ENCODE measurements at regions not wholly inside any gene's neighbourhood (a gene's known extent, or its start where the extent isn't known, plus 50 kb on each side); places are given as distances from the start of the nearest gene placed in this dataset.
"Not testable (repeated sequence)": the region's sequence is repeated elsewhere in the genome, so short reads cannot be mapped to it uniquely, and the experiment has no call there.

DNA sequence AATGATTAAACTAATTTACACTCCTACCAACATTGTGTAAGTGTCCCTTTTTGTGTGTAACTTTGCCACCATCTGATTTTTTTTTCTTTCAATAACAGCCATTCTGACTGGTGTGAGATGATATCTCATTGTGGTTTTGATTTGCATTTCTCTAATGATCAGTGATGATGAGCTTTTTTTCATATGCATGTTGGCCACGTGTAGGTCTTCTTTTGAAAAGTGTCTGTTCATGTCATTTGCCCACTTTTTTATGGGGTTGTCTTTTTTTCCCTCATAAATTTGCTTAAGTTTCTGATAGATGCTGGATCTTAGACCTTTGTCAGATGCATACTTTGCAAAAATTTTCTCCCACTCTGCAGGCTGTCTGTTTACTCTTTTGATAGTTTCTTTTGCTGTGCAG lies 102.5 kb upstream of the ZEB2 start:
- TF ChIP-seq, protein P1, sequence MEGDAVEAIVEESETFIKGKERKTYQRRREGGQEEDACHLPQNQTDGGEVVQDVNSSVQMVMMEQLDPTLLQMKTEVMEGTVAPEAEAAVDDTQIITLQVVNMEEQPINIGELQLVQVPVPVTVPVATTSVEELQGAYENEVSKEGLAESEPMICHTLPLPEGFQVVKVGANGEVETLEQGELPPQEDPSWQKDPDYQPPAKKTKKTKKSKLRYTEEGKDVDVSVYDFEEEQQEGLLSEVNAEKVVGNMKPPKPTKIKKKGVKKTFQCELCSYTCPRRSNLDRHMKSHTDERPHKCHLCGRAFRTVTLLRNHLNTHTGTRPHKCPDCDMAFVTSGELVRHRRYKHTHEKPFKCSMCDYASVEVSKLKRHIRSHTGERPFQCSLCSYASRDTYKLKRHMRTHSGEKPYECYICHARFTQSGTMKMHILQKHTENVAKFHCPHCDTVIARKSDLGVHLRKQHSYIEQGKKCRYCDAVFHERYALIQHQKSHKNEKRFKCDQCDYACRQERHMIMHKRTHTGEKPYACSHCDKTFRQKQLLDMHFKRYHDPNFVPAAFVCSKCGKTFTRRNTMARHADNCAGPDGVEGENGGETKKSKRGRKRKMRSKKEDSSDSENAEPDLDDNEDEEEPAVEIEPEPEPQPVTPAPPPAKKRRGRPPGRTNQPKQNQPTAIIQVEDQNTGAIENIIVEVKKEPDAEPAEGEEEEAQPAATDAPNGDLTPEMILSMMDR (IDR thresholded peaks at IDR 0.05), result not testable (repeated sequence)
- not testable (repeated sequence) for TF ChIP-seq POLR2A (IDR thresholded peaks at IDR 0.05)

All from Peyer's patch (tissue), 4 donors.